A172 (cell line): ENCODE measurements at regions not wholly inside any gene's neighbourhood (a gene's known extent, or its start where the extent isn't known, plus 50 kb on each side); places are given as distances from the start of the nearest gene placed in this dataset.

Experiments used
- DNase-seq: peaks from one replicate; pipeline ENCODE4 v3.0.0-alpha.2; 2015; ENCODE audit warnings: low spot score

DNA sequence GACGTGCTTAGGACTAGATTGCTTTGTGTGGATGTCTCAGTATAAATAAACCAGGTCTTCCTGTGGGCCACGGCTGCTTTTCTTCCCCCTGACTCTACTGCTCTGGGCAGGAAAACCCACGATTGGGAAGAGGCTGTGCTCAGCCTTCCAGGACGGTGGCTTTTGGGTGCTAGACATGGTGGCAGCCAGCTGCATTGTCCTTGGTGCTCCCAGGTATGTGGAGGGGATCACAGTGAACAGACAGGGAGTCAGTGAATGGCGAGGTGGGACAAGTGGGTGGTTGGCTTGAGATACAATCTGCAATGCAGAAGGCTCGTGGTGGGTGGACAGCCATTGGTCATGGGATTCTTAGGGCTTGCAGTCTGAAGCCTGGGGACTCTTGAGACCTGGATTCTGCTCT, 366.3 kb downstream of the AACS start:
- DNase-seq: no peak

DNA sequence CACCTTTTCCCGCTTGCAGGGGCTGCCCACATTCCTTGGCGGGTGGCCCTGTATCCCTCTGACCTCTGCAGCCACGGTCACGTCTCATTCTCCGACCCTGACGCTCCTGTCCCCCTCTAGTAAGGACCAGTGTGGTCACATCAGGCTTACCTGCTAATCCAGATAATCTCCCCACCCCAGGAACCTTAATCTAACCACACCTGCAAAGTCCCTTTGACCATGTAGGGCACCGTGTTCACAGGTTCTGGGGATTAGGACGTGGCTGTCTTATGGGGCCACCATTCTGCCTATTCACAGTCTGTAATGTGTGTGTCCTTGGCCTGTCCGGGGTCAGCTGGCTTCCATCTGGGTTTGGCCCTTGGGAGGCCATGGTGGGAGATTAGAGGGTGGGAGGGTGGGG, 368.9 kb downstream of the AACS start:
- DNase-seq: no peak

DNA sequence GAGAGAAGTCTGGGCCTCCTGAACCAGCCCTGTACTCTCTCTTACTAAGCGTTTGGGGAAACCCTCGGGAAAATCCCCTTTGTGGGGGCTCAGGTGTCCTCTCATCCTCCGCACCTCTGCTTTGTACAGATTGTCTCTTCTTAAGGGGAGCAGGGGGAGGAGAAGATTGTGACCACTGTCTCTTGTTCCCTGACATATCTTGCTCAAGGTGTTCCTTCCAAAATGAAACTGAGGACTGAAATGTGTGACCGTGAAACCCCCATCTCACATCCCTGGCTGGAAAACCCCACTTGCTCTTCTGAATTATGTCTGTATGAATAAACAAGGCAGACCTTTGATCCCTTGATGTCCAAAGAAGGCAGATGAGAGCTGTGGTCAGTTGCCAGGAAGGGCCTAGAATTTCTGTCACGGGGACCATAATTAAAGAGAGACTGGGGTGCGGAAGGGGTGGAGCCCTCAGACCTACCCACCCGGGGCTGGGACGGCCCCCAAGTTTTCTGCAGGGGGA, 369.8 kb downstream of the AACS start:
- DNase-seq: no peak

DNA sequence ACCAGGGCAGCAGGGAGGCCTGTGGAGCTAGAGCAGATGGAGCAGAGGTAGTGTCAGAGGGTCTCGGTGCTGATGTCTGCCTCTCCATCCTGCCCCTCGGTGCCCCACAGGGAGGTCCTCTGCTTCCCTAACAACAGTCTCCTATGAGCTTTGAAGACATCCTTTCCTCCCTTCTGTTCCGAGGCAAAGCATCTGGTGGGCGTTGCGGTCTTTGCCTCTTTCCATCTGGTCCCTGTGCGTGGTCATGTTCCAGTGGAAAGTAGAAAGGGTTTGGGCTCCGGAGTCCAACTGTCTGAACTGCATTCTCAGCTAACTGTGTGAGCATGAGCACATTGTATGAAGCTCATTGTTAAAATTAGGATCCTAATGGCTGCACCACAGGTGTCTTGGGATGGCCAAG, 370.6 kb downstream of the AACS start:
- DNase-seq: no peak

DNA sequence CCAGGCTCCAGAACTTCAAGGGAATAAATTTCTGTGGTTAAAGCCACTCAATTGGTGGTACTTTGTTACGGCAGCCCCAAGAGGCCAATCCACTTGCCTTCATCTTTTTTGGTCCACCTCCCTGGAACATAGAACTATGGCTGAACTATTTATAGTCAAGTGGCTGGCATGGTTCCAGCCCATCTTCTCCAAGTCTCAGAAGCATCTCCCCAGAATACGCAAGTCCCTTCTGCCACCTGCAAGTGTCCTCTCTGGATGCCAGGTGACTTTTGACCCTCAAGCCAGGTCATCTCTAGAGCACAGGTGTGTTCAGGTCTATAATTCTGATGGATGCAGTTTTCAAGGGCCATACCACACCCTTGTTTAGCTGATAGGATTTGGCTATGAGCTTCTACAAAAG, 371.5 kb downstream of the AACS start:
- no peak for DNase-seq

DNA sequence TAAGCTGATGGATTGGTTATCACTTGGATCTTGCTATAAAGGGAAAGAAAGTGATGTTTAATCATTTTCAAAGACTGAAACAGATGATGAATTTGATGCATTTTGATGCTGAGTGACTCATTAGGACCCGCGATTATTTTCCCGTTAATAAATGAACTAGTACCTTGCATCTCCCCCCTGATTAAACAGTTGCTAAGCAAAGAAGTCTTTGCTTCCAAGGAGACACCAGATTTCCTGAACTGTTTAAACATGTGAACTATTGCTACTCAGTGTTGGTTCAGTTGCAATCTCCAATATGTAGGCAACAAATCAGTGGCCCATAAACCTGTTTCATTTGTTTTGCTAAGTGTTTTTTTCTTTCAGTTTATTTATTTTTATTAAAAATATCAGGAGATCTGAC, 375.2 kb downstream of the AACS start:
- DNase-seq: no peak

DNA sequence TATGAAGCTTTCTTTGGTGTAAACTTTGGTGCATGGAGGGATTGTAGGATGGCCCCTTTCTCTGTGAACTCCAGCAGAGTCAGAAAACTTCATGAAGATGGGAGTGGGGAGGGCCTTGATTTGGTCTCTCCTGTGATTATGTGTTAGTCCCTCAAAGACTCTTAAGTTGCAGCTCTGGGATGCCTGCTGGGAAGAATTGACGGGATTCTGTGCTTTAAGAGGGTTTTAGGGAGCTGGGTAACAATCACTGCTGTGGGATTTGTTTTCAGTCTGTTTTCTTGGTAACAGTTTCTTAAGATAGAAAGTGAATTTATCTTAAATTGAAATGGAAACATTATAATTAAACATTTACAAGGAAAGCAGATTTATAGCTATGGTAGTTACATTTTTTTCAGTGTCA, 378.1 kb downstream of the AACS start:
- DNase-seq: no peak

DNA sequence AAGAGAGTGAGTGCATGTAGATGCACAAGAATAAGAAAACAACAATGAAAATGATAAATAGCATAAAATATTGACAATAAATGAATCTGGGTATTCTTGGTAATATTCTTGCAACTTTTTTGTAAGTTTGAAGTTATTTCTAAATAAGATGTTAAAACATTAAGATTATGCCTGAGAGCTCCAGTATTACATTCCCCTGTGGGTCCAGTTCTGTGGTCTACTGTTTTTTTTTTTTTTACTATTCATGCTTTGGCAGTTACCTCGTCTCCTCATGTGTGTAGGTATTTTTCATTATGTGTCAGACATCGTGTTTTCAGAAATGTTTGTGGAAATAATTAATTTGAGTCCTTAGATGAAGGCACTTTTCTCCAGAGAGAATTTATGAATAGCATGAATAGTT, 386.2 kb downstream of the AACS start:
- DNase-seq: no peak

DNA sequence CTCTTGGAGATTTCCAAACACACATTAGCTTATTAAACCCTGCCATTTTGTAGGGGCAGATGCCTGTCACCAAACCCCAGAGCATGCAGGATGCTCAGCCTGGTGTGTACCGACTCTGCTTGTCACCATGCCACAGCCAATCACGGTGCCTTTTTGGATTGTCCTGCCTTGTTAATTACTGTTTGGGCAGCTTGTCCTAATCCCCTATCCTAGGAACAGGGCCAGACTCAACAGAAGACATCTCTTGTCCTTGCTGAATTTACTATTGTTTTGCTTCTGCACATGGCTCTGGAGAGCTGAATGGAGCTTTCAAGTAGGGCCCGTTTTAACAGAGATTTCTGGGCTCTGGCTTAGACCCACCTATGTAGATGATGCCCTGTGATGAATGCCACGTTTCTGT, 388.5 kb downstream of the AACS start:
- no peak for DNase-seq

DNA sequence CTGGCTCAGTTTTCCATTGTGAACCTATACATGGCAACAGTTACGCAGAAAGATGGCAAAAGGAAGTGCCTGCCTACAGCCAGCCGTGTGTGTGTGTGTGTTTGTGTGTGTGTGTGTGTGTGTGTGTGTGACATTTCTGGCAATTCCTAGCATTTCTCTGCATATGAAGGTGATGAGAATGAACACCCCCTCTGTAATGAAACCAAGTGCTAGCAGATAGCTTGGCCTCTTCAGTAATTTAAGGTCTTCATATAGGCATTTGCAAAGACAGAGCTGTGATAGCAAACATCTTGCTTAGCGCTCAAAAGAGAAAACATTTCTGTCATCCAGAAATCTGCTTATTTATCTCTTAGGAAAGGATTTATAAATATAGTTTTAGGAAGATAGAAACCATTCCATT, 389.1 kb downstream of the AACS start:
- no peak for DNase-seq

DNA sequence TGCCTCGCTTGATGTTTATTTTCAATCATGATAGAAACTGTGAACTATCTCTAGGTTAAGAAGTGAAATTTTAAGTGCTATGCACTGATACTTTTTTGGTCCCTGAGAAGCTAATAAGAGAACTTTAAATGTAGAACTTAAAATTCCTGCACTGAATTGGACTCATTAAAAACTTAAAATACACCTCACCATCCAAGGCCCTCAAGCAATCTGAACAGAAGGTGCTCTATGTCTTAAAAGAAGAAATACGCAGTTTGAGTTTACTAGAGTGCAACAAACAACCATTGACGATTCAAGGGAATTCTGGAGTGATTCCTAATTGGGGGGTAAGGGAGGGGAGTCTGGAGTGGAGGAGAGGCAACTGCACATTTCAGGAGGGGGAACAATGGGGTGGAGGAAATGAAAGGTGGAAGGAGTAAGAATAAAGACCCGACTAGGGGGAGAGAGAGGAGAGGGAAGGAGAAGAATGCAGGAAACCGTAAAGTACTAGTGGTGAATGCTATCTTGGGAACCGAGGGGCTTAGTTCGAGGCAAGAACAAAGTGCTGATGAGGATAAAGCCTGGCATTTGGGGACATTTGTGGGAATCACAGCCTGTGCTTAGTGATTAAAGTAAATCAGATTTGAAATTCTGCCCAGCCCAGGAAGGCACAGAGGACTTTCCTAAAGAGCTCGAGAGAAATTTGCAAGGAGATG, 389.7 kb downstream of the AACS start:
- no peak for DNase-seq

DNA sequence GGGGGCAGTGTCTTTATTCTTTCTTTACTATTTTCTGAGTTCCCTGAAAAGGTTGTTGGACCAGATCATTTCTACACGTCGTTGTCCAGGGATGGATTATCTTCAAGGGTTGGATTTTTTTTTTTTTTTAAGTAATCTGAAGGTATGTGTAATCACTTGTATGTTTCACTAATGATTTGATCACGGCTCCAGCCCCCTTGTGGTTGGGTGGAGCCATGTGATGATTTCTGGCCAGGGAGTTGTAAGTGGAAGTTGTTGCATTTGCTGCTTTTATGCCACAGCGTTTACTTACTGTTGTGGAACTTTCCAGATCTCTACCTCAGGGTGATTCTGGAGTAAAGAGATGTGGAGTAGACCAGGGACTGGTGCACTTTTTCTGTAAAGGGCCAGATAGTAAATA, 390.3 kb downstream of the AACS start:
- no peak for DNase-seq

DNA sequence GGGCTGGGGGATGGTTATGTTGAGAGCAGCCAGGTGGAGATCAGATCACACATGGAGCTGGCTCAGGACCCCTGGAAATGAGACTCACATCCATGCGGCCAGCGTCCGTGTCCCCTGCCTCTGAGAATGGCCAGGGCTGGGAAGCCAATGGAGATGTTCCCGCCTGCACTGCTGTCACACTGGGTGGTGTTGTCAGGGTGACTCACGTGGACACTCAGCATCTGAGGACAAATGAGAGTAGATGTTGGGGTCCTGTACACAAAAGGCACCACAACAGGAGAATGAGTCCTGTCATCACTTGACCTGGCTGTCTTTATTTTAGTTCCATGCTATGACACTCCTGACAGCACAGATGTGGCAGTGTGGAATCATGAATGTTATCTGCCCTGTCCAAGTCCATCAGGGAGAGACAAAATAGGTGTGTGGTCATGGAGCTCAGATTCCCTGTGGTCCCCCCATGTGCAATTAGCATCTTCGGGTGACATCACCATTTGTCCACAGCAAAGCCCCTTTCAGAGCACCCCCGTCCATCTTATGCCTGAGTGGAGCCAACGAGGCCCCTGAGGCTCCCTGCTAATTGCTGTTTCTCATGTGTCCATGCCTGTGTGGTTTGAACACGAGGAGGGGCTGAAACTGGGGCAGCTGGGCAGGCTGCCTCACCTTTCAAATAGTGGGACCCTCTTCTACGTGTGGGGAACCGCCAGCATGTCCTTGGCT, 393.5 kb downstream of the AACS start:
- no peak for DNase-seq

DNA sequence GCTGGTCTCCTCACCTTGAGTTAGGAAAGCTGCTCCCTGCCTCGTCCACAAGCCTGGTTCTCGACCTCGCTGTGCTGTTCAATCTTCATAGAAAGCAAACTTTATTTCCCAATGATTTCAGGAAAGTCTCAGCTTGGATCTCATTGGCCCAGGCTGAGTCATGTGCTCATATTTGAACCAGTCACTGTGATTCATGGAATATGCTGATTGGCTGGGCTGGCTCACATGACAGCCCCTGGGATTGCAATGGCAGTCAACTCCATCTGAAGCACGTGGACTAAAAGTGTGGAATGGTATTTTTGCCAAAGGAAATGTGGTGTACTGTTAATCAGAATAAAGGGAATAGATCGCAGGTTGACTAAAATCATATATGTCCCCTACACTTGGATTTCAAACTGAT, 396.6 kb downstream of the AACS start:
- no peak for DNase-seq

DNA sequence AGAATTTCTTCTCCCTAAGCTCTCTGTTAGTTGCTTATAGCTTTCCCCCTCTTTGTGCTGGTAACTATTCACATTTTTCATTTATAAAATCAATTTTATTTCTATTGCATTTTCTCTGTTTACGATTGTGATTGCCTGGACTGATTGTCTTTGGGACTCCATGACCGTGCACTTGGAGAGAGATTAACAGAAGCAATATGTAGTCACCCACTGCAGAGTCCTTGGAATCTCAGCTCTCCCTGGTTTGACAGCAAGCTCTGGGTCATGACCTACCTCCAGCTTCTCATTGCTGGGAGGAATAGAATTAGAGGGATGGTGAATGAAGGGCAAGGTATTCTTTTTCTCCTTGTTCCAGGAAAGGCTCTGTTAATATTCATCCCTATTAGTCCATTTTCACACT, 398.2 kb downstream of the AACS start:
- no peak for DNase-seq

DNA sequence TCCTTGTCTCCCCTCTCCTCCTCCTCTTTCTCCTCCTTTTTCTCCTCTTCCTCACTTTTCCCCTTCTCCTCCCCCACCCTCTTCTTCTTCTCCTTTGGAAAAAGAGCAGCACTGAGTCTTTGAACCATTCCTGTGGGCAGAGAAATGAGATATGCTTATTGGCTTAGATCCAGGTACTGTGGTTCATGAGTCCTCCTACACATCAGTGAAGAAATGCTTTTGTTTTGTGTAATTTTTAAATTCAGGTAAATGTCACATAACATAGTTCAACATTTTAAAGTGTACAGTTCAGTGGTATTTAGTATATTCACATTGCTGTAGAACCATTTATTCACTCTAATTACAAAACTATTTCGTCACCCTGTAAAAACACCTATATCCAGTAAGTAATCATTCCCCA, 402.1 kb downstream of the AACS start:
- no peak for DNase-seq

DNA sequence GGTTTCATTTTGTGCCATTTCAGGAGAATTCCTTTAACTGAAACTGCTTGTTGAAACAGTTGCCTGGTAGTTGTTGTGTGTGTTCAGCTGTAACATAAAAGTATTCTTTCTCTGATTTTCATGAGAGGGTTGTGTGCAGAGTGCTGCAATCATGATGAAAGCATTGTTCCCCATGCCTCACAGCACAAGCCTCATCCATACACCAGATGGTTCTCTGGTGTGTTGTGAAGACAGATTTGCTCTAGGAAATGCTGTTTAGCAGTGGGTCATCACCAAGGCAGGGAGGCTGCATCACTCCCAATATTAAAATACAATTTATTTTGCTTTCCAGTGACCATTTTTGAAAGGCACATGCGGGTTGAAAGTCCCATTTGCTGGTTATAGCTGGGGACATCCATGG, 404.4 kb downstream of the AACS start:
- no peak for DNase-seq

DNA sequence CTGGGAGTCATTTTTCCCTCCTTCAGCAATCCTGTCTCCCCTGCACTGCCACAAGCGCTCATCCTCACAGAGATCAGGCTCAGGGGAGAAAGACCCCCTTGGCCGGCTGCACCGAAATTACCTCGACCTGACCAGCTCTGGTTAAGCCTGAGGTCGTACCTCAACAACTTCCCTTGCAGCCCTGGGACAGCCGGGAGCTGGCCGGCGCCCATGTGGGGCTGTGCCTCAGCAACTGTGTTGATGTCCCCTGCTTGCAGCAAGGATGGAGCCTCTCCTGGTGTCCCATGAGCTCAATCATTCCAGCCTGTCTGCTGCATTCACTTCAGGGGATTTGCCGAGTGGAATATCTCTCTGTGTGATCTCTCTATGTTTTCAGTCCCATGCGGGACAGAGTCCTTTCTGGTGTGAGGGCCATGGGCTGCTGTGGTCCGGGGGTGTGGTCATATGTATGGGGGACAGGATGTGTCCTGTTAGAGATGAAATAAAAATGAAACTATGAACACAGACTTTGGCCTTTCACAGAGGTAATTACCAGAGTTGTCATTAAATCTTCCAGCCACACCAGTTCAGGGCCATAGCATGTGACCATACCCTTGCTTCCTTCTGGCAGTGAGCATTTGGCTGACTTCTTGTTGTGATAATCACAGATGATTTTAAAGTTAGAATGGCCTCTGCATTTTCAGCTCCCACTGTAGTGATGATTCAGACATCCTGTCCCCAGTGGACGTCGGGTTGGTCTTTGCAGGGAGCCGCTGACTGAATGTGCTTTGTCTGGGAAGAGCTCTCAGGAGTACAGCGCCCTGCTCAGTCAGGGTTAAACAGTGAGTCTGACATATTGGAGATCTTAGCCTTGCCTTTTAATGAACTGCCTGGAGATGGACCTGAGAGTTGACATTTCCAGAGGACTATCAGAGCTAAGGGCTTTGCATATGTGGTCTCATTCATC, 405.9 kb downstream of the AACS start:
- no peak for DNase-seq

DNA sequence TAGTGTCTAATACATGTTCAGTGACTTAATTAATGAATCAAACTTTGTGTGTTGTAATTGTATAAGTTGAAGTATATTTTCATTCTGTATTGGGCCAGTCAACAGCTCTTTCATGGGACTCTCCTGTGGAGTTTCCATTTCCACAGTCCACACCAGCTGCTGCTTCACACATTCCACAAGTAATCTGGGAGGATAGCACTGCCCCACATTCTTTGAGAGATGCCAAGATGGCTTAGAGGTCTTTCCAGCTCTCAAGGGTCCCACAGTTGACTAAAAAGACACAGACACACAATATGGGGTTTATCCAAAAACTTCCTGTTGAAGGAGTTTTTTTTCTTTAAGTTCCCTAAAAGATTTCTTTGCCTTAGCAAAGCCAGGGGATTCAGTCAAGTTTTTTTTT, 408.3 kb downstream of the AACS start:
- DNase-seq: no peak

DNA sequence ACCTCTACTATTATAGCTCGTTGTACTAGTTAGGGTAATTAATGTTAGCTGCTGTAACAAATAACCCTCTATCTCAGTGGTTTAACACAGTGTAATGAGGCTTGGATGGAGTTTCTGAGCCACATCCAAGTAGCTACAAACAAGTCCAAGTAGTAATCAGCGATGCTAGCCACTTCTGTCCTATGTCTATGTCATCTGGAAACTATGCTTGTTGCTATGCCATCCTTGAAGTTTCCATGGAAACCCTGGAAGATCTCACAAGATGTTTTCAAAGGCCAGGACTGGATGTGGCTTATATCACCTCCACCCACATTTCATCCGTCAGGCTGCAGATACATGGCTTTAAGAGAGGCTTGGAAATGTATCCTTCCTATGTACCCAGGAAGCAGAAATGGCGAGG, 422.1 kb downstream of the AACS start:
- DNase-seq: no peak

DNA sequence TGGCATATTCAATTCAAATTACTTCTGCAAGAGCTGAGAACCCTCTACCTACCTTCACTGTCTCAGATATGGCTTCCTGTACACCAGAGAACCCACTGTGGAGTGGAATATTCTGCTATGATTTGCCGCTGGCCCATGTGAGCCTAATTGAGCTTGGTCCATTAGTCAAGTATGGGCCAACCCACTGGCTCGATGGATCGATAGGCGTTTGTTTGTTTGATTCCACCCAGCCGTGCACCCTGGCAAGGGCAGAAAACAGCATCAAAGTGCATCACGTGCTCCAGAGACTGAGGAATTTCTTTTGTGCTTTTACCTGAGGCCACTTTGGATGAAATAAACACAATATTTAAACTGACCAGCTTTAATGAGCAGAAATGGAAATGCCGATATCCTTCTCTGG, 426.3 kb downstream of the AACS start:
- DNase-seq: no peak
